ENCODE measurements at regions not wholly inside any gene's neighbourhood (a gene's known extent, or its start where the extent isn't known, plus 50 kb on each side); places are given as distances from the start of the nearest gene placed in this dataset.
"Not testable (repeated sequence)": the region's sequence is repeated elsewhere in the genome, so short reads cannot be mapped to it uniquely, and the experiment has no call there.

GRCh38 chr10:52403801-52404200 is 89.7 kb downstream of the DKK1 start:
- not testable (repeated sequence) for H3K27me3 ChIP-seq (ENCODE audit: control insufficient read depth, insufficient read depth, low read length); H3K36me3 ChIP-seq (ENCODE audit: control insufficient read depth, insufficient read depth, low read length); H3K4me3 ChIP-seq (ENCODE audit: low read depth, low read length); H3K27ac ChIP-seq (ENCODE audit: low read depth, low read length); H3K4me1 ChIP-seq (ENCODE audit: control insufficient read depth, insufficient read depth, low read length); H3K9ac ChIP-seq (ENCODE audit: low read length)
- peaks cover 18% of the 10 kb centered on the region; the same call in 1 of the 2 replicates for H3K9me3 ChIP-seq (ENCODE audit: control insufficient read depth, insufficient read depth, low read depth, low read length)

- Histone ChIP-seq H3K27ac (ENCODE audit: low read depth, low read length) (no peak overlapping the region), H3K9ac (ENCODE audit: low read length) (no peak overlapping the region), H3K27me3 (ENCODE audit: control insufficient read depth, insufficient read depth, low read length) (no peaks in the 10 kb centered on the region), H3K9me3 (ENCODE audit: control insufficient read depth, insufficient read depth, low read depth, low read length) (no peaks in the 10 kb centered on the region), H3K4me1 (ENCODE audit: control insufficient read depth, insufficient read depth, low read length) (no peaks in the 10 kb centered on the region), H3K4me3 (ENCODE audit: low read depth, low read length) (no peak overlapping the region), H3K36me3 (ENCODE audit: control insufficient read depth, insufficient read depth, low read length) (no peaks in the 10 kb centered on the region)
Observed at GRCh38 chr10:52409195-52409594, 95.1 kb downstream of the DKK1 start.

GRCh38 chr10:52409928-52410327 is 95.8 kb downstream of the DKK1 start:
- no peaks in the 10 kb centered on the region for H3K4me1 ChIP-seq (ENCODE audit: control insufficient read depth, insufficient read depth, low read length)
- H3K36me3 ChIP-seq (ENCODE audit: control insufficient read depth, insufficient read depth, low read length), result no peaks in the 10 kb centered on the region
- no peaks in the 10 kb centered on the region for H3K9me3 ChIP-seq (ENCODE audit: control insufficient read depth, insufficient read depth, low read depth, low read length)
- no peak overlapping the region for H3K27ac ChIP-seq (ENCODE audit: low read depth, low read length)
- no peak overlapping the region for H3K9ac ChIP-seq (ENCODE audit: low read length)
- no peaks in the 10 kb centered on the region for H3K27me3 ChIP-seq (ENCODE audit: control insufficient read depth, insufficient read depth, low read length)
- H3K4me3 ChIP-seq (ENCODE audit: low read depth, low read length), result no peak overlapping the region

GRCh38 chr10:52410916-52411315 is 96.8 kb downstream of the DKK1 start:
- H3K27me3 ChIP-seq (ENCODE audit: control insufficient read depth, insufficient read depth, low read length), result no peaks in the 10 kb centered on the region
- no peak overlapping the region for H3K27ac ChIP-seq (ENCODE audit: low read depth, low read length)
- no peaks in the 10 kb centered on the region for H3K36me3 ChIP-seq (ENCODE audit: control insufficient read depth, insufficient read depth, low read length)
- H3K9me3 ChIP-seq (ENCODE audit: control insufficient read depth, insufficient read depth, low read depth, low read length), result no peaks in the 10 kb centered on the region
- H3K4me3 ChIP-seq (ENCODE audit: low read depth, low read length), result no peak overlapping the region
- no peaks in the 10 kb centered on the region for H3K4me1 ChIP-seq (ENCODE audit: control insufficient read depth, insufficient read depth, low read length)
- no peak overlapping the region for H3K9ac ChIP-seq (ENCODE audit: low read length)

GRCh38 chr10:52419281-52419680 is 105.2 kb downstream of the DKK1 start:
- no peaks in the 10 kb centered on the region for H3K4me1 ChIP-seq (ENCODE audit: control insufficient read depth, insufficient read depth, low read length)
- H3K36me3 ChIP-seq (ENCODE audit: control insufficient read depth, insufficient read depth, low read length), result no peaks in the 10 kb centered on the region
- H3K27ac ChIP-seq (ENCODE audit: low read depth, low read length), result no peak overlapping the region
- H3K4me3 ChIP-seq (ENCODE audit: low read depth, low read length), result no peak overlapping the region
- no peaks in the 10 kb centered on the region for H3K27me3 ChIP-seq (ENCODE audit: control insufficient read depth, insufficient read depth, low read length)
- H3K9ac ChIP-seq (ENCODE audit: low read length), result no peak overlapping the region
- no peaks in the 10 kb centered on the region for H3K9me3 ChIP-seq (ENCODE audit: control insufficient read depth, insufficient read depth, low read depth, low read length)

- no peaks in the 10 kb centered on the region for H3K36me3 ChIP-seq (ENCODE audit: control insufficient read depth, insufficient read depth, low read length)
- H3K4me3 ChIP-seq (ENCODE audit: low read depth, low read length), result no peak overlapping the region
- no peak overlapping the region for H3K9ac ChIP-seq (ENCODE audit: low read length)
- H3K27me3 ChIP-seq (ENCODE audit: control insufficient read depth, insufficient read depth, low read length), result no peaks in the 10 kb centered on the region
- no peak overlapping the region for H3K27ac ChIP-seq (ENCODE audit: low read depth, low read length)
- H3K4me1 ChIP-seq (ENCODE audit: control insufficient read depth, insufficient read depth, low read length), result no peaks in the 10 kb centered on the region
- no peaks in the 10 kb centered on the region for H3K9me3 ChIP-seq (ENCODE audit: control insufficient read depth, insufficient read depth, low read depth, low read length)
Observed at GRCh38 chr10:52420656-52421055, 106.6 kb downstream of the DKK1 start.

GRCh38 chr10:52423369-52423768 is 109.3 kb downstream of the DKK1 start:
- no peaks in the 10 kb centered on the region for H3K4me1 ChIP-seq (ENCODE audit: control insufficient read depth, insufficient read depth, low read length)
- no peak overlapping the region for H3K4me3 ChIP-seq (ENCODE audit: low read depth, low read length)
- peaks cover 1% of the 10 kb centered on the region; the same call in 1 of the 2 replicates for H3K9me3 ChIP-seq (ENCODE audit: control insufficient read depth, insufficient read depth, low read depth, low read length)
- no peaks in the 10 kb centered on the region for H3K27me3 ChIP-seq (ENCODE audit: control insufficient read depth, insufficient read depth, low read length)
- no peak overlapping the region for H3K27ac ChIP-seq (ENCODE audit: low read depth, low read length)
- no peaks in the 10 kb centered on the region for H3K36me3 ChIP-seq (ENCODE audit: control insufficient read depth, insufficient read depth, low read length)
- no peak overlapping the region for H3K9ac ChIP-seq (ENCODE audit: low read length)

- Histone ChIP-seq H3K9ac (ENCODE audit: low read length) (no peak overlapping the region), H3K27me3 (ENCODE audit: control insufficient read depth, insufficient read depth, low read length) (no peaks in the 10 kb centered on the region), H3K4me3 (ENCODE audit: low read depth, low read length) (no peak overlapping the region), H3K27ac (ENCODE audit: low read depth, low read length) (no peak overlapping the region), H3K4me1 (ENCODE audit: control insufficient read depth, insufficient read depth, low read length) (no peaks in the 10 kb centered on the region), H3K36me3 (ENCODE audit: control insufficient read depth, insufficient read depth, low read length) (no peaks in the 10 kb centered on the region), H3K9me3 (ENCODE audit: control insufficient read depth, insufficient read depth, low read depth, low read length) (peaks cover 4% of the 10 kb centered on the region; the same call in 1 of the 2 replicates)
Observed at GRCh38 chr10:52424341-52424740, 110.3 kb downstream of the DKK1 start.

- Histone ChIP-seq H3K27me3 (ENCODE audit: control insufficient read depth, insufficient read depth, low read length) (no peaks in the 10 kb centered on the region), H3K27ac (ENCODE audit: low read depth, low read length) (no peak overlapping the region), H3K4me3 (ENCODE audit: low read depth, low read length) (no peak overlapping the region), H3K9me3 (ENCODE audit: control insufficient read depth, insufficient read depth, low read depth, low read length) (no peaks in the 10 kb centered on the region), H3K36me3 (ENCODE audit: control insufficient read depth, insufficient read depth, low read length) (no peaks in the 10 kb centered on the region), H3K9ac (ENCODE audit: low read length) (no peak overlapping the region), H3K4me1 (ENCODE audit: control insufficient read depth, insufficient read depth, low read length) (no peaks in the 10 kb centered on the region)
Observed at GRCh38 chr10:52434734-52435133, 120.7 kb downstream of the DKK1 start.

GRCh38 chr10:52436664-52437063 is 122.6 kb downstream of the DKK1 start:
- no peak overlapping the region for H3K27ac ChIP-seq (ENCODE audit: low read depth, low read length)
- no peaks in the 10 kb centered on the region for H3K4me1 ChIP-seq (ENCODE audit: control insufficient read depth, insufficient read depth, low read length)
- H3K36me3 ChIP-seq (ENCODE audit: control insufficient read depth, insufficient read depth, low read length), result no peaks in the 10 kb centered on the region
- H3K4me3 ChIP-seq (ENCODE audit: low read depth, low read length), result no peak overlapping the region
- H3K27me3 ChIP-seq (ENCODE audit: control insufficient read depth, insufficient read depth, low read length), result no peaks in the 10 kb centered on the region
- H3K9me3 ChIP-seq (ENCODE audit: control insufficient read depth, insufficient read depth, low read depth, low read length), result no peaks in the 10 kb centered on the region
- H3K9ac ChIP-seq (ENCODE audit: low read length), result no peak overlapping the region

GRCh38 chr10:52437205-52437646 is 123.1 kb downstream of the DKK1 start:
- Histone ChIP-seq H3K36me3 (ENCODE audit: control insufficient read depth, insufficient read depth, low read length) (no peaks in the 10 kb centered on the region), H3K9me3 (ENCODE audit: control insufficient read depth, insufficient read depth, low read depth, low read length) (no peaks in the 10 kb centered on the region), H3K4me3 (ENCODE audit: low read depth, low read length) (no peak overlapping the region), H3K27me3 (ENCODE audit: control insufficient read depth, insufficient read depth, low read length) (no peaks in the 10 kb centered on the region), H3K27ac (ENCODE audit: low read depth, low read length) (no peak overlapping the region), H3K4me1 (ENCODE audit: control insufficient read depth, insufficient read depth, low read length) (no peaks in the 10 kb centered on the region), H3K9ac (ENCODE audit: low read length) (no peak overlapping the region)

- Histone ChIP-seq H3K4me1 (ENCODE audit: control insufficient read depth, insufficient read depth, low read length) (no peaks in the 10 kb centered on the region), H3K27me3 (ENCODE audit: control insufficient read depth, insufficient read depth, low read length) (no peaks in the 10 kb centered on the region), H3K9ac (ENCODE audit: low read length) (no peak overlapping the region), H3K27ac (ENCODE audit: low read depth, low read length) (no peak overlapping the region), H3K4me3 (ENCODE audit: low read depth, low read length) (no peak overlapping the region), H3K9me3 (ENCODE audit: control insufficient read depth, insufficient read depth, low read depth, low read length) (no peaks in the 10 kb centered on the region), H3K36me3 (ENCODE audit: control insufficient read depth, insufficient read depth, low read length) (no peaks in the 10 kb centered on the region)
Observed at GRCh38 chr10:52438119-52438518, 124.0 kb downstream of the DKK1 start.

Data from HUES6 (cell line).